ENCODE measurements at regions not wholly inside any gene's neighbourhood (a gene's known extent, or its start where the extent isn't known, plus 50 kb on each side); places are given as distances from the start of the nearest gene placed in this dataset.

GRCh38 chrY:8591821-8592516, 745.3 kb upstream of the TSPY4 start:
- no CpG with 5 or more reads among the region's 3 CpGs for WGBS
- DNase-seq (ENCODE audit: low spot score in 2 of 2) = no peak
- TF ChIP-seq POLR2AphosphoS5 (IDR thresholded peaks at IDR 0.05) (no peak), EP300 (IDR thresholded peaks at IDR 0.05) (no peak), POLR2A (IDR thresholded peaks at IDR 0.05) (no peak)
- TF ChIP-seq, protein P1, sequence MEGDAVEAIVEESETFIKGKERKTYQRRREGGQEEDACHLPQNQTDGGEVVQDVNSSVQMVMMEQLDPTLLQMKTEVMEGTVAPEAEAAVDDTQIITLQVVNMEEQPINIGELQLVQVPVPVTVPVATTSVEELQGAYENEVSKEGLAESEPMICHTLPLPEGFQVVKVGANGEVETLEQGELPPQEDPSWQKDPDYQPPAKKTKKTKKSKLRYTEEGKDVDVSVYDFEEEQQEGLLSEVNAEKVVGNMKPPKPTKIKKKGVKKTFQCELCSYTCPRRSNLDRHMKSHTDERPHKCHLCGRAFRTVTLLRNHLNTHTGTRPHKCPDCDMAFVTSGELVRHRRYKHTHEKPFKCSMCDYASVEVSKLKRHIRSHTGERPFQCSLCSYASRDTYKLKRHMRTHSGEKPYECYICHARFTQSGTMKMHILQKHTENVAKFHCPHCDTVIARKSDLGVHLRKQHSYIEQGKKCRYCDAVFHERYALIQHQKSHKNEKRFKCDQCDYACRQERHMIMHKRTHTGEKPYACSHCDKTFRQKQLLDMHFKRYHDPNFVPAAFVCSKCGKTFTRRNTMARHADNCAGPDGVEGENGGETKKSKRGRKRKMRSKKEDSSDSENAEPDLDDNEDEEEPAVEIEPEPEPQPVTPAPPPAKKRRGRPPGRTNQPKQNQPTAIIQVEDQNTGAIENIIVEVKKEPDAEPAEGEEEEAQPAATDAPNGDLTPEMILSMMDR (IDR thresholded peaks at IDR 0.05) = no peak
- Histone ChIP-seq H3K36me3 (no peaks in the 10 kb centered on the region), H3K27ac (no peak overlapping the region), H3K9me3 (no peaks in the 10 kb centered on the region), H3K27me3 (no peaks in the 10 kb centered on the region), H3K4me1 (no peaks in the 10 kb centered on the region), H3K4me3 (no peak overlapping the region)

DNA sequence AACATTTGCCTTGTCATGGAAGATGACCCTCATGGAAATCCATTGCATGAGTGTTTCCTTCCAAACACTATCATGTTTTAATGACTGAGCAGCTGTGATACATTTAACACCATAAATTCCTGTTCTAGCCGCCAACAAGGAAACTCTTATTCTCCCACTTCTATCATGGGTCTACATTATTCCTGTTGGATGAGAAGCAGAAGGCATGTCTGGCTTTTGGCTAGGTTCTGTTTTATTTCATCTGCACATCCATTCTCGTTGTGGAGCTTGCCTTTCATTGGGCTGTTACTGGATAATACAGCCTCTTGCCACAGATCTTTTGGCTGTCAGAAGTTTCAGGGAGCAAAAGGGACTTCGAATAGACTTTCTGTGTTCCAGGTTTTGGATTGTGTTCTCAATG, 742.6 kb upstream of the TSPY4 start:
- no peak overlapping the region for H3K4me3 ChIP-seq
- WGBS = no CpG with 5 or more reads among the region's 3 CpGs
- H3K4me1 ChIP-seq = no peaks in the 10 kb centered on the region
- TF ChIP-seq POLR2A (IDR thresholded peaks at IDR 0.05) (no peak), POLR2AphosphoS5 (IDR thresholded peaks at IDR 0.05) (no peak), EP300 (IDR thresholded peaks at IDR 0.05) (no peak)
- TF ChIP-seq, protein P1 (IDR thresholded peaks at IDR 0.05) = no peak
- H3K27me3 ChIP-seq = no peaks in the 10 kb centered on the region
- H3K27ac ChIP-seq = no peak overlapping the region
- H3K9me3 ChIP-seq = no peaks in the 10 kb centered on the region
- DNase-seq (ENCODE audit: low spot score in 2 of 2) = no peak
- H3K36me3 ChIP-seq = no peaks in the 10 kb centered on the region

DNA sequence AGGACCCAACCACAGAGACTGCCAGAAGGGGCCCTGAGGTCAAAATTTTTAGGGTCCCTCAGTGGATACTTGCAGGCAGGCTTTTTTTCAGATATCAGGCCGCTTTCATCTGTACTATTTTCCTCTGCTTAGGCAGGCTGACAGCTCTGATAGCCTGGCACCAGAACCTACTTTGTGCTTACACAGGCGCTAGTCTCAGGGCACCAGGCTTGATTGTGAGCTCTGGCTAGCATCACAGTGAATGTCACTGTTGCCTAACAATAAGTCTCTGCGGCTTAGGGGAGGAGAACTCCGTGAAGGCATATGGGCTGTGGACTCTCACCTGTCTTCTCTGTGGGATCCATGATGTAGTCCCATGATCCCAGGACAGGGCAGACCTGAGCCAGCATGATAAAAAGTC, 738.1 kb upstream of the TSPY4 start:
- WGBS = no CpG with 5 or more reads among the region's 4 CpGs
- H3K27ac ChIP-seq = no peak overlapping the region
- DNase-seq (ENCODE audit: low spot score in 2 of 2) = no peak

DNA sequence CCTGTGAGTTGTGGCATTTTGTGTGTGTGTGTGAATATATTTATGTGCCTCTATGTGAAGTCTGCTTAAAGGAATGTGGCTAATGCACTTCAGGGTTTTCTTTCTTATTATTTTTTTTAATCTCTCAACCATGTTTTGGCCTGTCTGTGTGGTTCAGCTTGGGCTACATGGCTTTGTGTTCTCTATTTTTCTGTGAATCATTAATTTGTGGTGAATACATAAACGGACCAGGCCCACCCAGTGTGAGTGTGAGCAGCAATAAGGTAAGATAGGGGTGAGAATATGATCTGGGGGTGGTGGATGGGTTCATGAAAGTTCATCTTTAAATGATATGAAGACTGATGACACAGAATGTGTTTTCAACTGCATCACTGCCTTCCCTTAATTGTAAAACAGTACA, 726.6 kb upstream of the TSPY4 start:
- Histone ChIP-seq H3K27me3 (no peaks in the 10 kb centered on the region), H3K4me3 (no peak overlapping the region), H3K27ac (no peak overlapping the region), H3K9me3 (no peaks in the 10 kb centered on the region), H3K36me3 (no peaks in the 10 kb centered on the region), H3K4me1 (no peaks in the 10 kb centered on the region)
- TF ChIP-seq EP300 (IDR thresholded peaks at IDR 0.05) (no peak), POLR2A (IDR thresholded peaks at IDR 0.05) (no peak), POLR2AphosphoS5 (IDR thresholded peaks at IDR 0.05) (no peak)
- TF ChIP-seq, protein P1 (IDR thresholded peaks at IDR 0.05) = no peak
- no CpG with 5 or more reads among the region's 1 CpG for WGBS
- DNase-seq (ENCODE audit: low spot score in 2 of 2) = no peak

More for the DNA sequence above, 738.1 kb upstream of the TSPY4 start:
- TF ChIP-seq POLR2A (IDR thresholded peaks at IDR 0.05) (no peak), EP300 (IDR thresholded peaks at IDR 0.05) (no peak), POLR2AphosphoS5 (IDR thresholded peaks at IDR 0.05) (no peak)
- TF ChIP-seq, protein P1 (IDR thresholded peaks at IDR 0.05) = no peak
- Histone ChIP-seq H3K4me3 (no peak overlapping the region), H3K9me3 (no peaks in the 10 kb centered on the region), H3K4me1 (no peaks in the 10 kb centered on the region), H3K36me3 (no peaks in the 10 kb centered on the region), H3K27me3 (no peaks in the 10 kb centered on the region)

DNA sequence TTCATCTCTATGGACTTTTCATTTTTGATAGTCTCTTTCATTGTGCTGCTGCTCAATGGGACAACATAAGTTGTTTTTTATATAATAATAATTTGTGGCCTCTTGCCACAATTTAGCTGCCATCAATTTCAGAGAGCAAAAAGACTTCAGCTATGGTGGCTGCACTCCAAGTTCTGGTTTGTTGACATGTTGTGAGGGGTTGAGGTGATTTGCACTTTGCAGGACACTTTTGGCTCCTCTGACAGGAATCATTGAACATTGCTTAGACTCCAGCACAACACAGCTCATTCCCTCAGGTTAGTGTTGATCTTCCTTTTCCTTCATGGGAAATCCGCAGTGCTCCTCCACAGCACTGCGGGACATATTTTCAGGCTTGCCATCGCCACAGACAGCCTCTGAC, 725.4 kb upstream of the TSPY4 start:
- WGBS = no CpG with 5 or more reads among the region's 3 CpGs
- TF ChIP-seq POLR2A (IDR thresholded peaks at IDR 0.05) = no peak
- no peak for TF ChIP-seq POLR2AphosphoS5 (IDR thresholded peaks at IDR 0.05)
- TF ChIP-seq, protein P1 (IDR thresholded peaks at IDR 0.05) = no peak
- no peak for TF ChIP-seq EP300 (IDR thresholded peaks at IDR 0.05)

More for the DNA sequence above, 725.4 kb upstream of the TSPY4 start:
- Histone ChIP-seq H3K9me3 (no peaks in the 10 kb centered on the region), H3K4me1 (no peaks in the 10 kb centered on the region), H3K27me3 (no peaks in the 10 kb centered on the region), H3K4me3 (no peak overlapping the region), H3K36me3 (no peaks in the 10 kb centered on the region), H3K27ac (no peak overlapping the region)
- no peak for DNase-seq (ENCODE audit: low spot score in 2 of 2)
